Loucy (cell line): ENCODE measurements at regions not wholly inside any gene's neighbourhood (a gene's known extent, or its start where the extent isn't known, plus 50 kb on each side); places are given as distances from the start of the nearest gene placed in this dataset.

Source experiments
- H2AFZ ChIP-seq: fragments of 200-600 bp; sonication (generic); 2 replicates; pipeline ENCODE4 v1.6.0; 2016; ENCODE audit warnings: antibody characterized with exemption, mild to moderate bottlenecking, low read length, moderate library complexity
- H3F3A ChIP-seq: fragments of 200-600 bp; 2 replicates; pipeline ENCODE4 v1.6.0; 2016; ENCODE audit warnings: antibody characterized with exemption, low read depth, mild to moderate bottlenecking
- H3K27me3 ChIP-seq: fragments of 200-600 bp; sonication (generic); 2 replicates; pipeline ENCODE4 v1.6.1; 2014; ENCODE audit warnings: low read length, mild to moderate bottlenecking; ENCODE audit not compliant: insufficient read depth, poor library complexity, severe bottlenecking
- H3K36me3 ChIP-seq: fragments of 200-600 bp; sonication (generic); 2 replicates; pipeline ENCODE4 v1.6.1; 2016; ENCODE audit warnings: low read length; ENCODE audit not compliant: insufficient read depth
- H3K4me1 ChIP-seq: fragments of 200-600 bp; sonication (generic); 2 replicates; pipeline ENCODE4 v1.5.1; 2014; ENCODE audit warnings: low read length, mild to moderate bottlenecking; ENCODE audit not compliant: insufficient read depth, poor library complexity, severe bottlenecking
- H3K4me2 ChIP-seq: fragments of 200-600 bp; sonication (generic); 2 replicates; pipeline ENCODE4 v1.6.0; 2014; ENCODE audit warnings: antibody characterized with exemption, low read length, low read depth, mild to moderate bottlenecking; ENCODE audit not compliant: poor library complexity, severe bottlenecking
- H3K4me3 ChIP-seq: fragments of 200-600 bp; sonication (generic); 2 replicates; pipeline ENCODE4 v1.5.1; 2014; ENCODE audit warnings: low read length, mild to moderate bottlenecking, mixed read lengths; ENCODE audit not compliant: poor library complexity, severe bottlenecking
- H3K79me2 ChIP-seq: fragments of 200-600 bp; sonication (generic); 2 replicates; pipeline ENCODE4 v1.6.1; 2014; ENCODE audit warnings: low read length; ENCODE audit not compliant: insufficient read depth
- H3K9ac ChIP-seq: fragments of 200-600 bp; sonication (generic); 2 replicates; pipeline ENCODE4 v1.6.0; 2014; ENCODE audit warnings: mild to moderate bottlenecking, low read depth, low read length, moderate library complexity; ENCODE audit not compliant: poor library complexity, severe bottlenecking
- H3K9me2 ChIP-seq: fragments of 200-600 bp; sonication (generic); replicated peaks from 2 replicates; pipeline ENCODE4 v1.6.1; 2016; ENCODE audit warnings: low read depth, low read length, mixed read lengths
- H3K9me3 ChIP-seq: fragments of 200-600 bp; sonication (generic); 2 replicates; pipeline ENCODE4 v1.6.1; 2014; ENCODE audit warnings: mild to moderate bottlenecking, antibody characterized with exemption, low read length, low read depth; ENCODE audit not compliant: insufficient read depth
- H4K20me1 ChIP-seq: fragments of 200-600 bp; sonication (generic); 2 replicates; pipeline ENCODE4 v1.6.0; 2014; ENCODE audit warnings: antibody characterized with exemption, low read length, mild to moderate bottlenecking; ENCODE audit not compliant: insufficient read depth, poor library complexity, severe bottlenecking
- EZH2phosphoT487 ChIP-seq: fragments of 200-600 bp; IDR thresholded peaks from 2 replicates; pipeline ENCODE4 v1.6.1; 2018; ENCODE audit warnings: antibody characterized with exemption, mild to moderate bottlenecking, moderate library complexity, borderline replicate concordance
- TF ChIP-seq, protein P1 (sequence below): fragments of 200-600 bp; sonication (generic); conservative IDR thresholded peaks from 2 replicates; pipeline ENCODE4 v1.5.1; 2014; ENCODE audit warnings: mild to moderate bottlenecking, antibody characterized with exemption, low read length

DNA sequence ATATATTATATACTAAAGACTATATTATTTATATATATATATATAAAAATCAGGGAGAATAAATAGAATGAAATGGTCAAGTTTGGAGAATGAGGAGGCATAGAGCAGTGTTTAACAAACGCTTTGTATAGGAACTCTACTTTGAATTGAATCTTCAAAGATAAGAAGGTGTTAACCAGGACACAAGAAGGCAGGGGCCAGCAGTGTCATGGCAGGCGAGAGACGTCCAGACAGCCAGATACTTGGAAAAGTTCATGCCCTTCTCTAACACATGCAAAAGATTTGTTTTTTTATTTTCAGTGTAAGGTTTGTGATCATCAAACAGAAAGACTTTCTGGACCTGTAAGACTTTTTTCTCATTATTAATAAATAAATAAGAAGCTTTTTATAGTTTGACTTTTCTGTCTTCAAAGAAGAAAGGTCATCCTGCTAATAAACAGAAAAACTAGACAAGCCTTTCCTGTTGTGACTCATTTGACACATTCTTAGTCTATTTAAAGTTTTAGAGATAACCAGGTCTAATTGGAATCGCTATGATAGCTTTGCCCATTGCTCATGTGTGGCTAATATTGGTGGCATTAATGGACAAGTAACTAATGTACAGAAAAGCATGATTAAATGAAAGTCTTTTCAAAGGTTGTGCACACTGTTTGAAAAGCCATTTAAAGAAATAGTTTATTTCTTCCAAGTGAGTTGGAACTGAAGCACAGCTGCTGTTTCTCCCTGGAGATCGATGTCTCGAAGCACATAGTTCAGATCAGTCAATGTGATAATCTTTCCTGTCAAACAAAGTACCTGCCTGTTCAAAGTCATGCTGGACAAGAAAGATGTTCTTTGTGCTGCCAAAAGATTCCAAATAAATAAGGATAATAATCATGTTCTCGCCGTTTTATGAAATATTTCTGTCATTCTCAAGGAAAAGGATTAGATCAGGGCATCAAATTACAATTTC, 420.4 kb upstream of the OPRM1 start:
- no peaks in the 10 kb centered on the region for H3K79me2 ChIP-seq
- H3K27me3 ChIP-seq: no peaks in the 10 kb centered on the region
- no peak overlapping the region for H3K9ac ChIP-seq
- H3K9me2 ChIP-seq: no peaks in the 10 kb centered on the region
- no peak overlapping the region for H2AFZ ChIP-seq
- no peaks in the 10 kb centered on the region for H3K4me1 ChIP-seq
- no peak overlapping the region for H3K4me2 ChIP-seq
- no peaks in the 10 kb centered on the region for H3K9me3 ChIP-seq
- no peaks in the 10 kb centered on the region for H4K20me1 ChIP-seq
- no peak overlapping the region for H3K4me3 ChIP-seq
- H3K36me3 ChIP-seq: no peaks in the 10 kb centered on the region
- no peaks in the 10 kb centered on the region for H3F3A ChIP-seq
- TF ChIP-seq EZH2phosphoT487: no peak
- TF ChIP-seq, protein P1, sequence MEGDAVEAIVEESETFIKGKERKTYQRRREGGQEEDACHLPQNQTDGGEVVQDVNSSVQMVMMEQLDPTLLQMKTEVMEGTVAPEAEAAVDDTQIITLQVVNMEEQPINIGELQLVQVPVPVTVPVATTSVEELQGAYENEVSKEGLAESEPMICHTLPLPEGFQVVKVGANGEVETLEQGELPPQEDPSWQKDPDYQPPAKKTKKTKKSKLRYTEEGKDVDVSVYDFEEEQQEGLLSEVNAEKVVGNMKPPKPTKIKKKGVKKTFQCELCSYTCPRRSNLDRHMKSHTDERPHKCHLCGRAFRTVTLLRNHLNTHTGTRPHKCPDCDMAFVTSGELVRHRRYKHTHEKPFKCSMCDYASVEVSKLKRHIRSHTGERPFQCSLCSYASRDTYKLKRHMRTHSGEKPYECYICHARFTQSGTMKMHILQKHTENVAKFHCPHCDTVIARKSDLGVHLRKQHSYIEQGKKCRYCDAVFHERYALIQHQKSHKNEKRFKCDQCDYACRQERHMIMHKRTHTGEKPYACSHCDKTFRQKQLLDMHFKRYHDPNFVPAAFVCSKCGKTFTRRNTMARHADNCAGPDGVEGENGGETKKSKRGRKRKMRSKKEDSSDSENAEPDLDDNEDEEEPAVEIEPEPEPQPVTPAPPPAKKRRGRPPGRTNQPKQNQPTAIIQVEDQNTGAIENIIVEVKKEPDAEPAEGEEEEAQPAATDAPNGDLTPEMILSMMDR: no peak

DNA sequence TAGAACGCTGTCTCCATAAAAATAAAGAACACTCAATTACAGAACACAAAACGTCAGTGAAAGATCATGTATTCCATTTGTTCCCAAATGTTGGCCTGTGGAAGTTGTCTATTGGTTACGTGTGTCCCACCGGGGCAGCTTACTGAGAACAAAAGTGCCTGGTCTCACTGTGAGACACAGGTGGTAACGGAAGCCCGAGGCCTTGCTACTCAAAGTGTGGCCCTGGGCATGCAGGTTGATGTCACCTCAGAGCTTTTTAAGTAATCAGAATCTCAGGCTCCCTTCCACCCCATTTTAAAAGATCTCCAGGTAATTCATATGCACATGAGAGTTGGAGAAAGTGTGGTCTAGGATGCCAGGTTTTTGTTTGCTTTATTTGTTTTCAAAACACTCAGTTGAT, 422.5 kb upstream of the OPRM1 start:
- Histone ChIP-seq H3K4me1 (no peaks in the 10 kb centered on the region), H3F3A (no peaks in the 10 kb centered on the region), H3K9ac (no peak overlapping the region), H3K9me2 (no peaks in the 10 kb centered on the region), H2AFZ (no peak overlapping the region), H3K79me2 (no peaks in the 10 kb centered on the region), H4K20me1 (no peaks in the 10 kb centered on the region), H3K4me3 (no peak overlapping the region), H3K4me2 (no peak overlapping the region), H3K36me3 (no peaks in the 10 kb centered on the region), H3K27me3 (no peaks in the 10 kb centered on the region), H3K9me3 (no peaks in the 10 kb centered on the region)
- TF ChIP-seq EZH2phosphoT487: no peak
- TF ChIP-seq, protein P1: no peak

DNA sequence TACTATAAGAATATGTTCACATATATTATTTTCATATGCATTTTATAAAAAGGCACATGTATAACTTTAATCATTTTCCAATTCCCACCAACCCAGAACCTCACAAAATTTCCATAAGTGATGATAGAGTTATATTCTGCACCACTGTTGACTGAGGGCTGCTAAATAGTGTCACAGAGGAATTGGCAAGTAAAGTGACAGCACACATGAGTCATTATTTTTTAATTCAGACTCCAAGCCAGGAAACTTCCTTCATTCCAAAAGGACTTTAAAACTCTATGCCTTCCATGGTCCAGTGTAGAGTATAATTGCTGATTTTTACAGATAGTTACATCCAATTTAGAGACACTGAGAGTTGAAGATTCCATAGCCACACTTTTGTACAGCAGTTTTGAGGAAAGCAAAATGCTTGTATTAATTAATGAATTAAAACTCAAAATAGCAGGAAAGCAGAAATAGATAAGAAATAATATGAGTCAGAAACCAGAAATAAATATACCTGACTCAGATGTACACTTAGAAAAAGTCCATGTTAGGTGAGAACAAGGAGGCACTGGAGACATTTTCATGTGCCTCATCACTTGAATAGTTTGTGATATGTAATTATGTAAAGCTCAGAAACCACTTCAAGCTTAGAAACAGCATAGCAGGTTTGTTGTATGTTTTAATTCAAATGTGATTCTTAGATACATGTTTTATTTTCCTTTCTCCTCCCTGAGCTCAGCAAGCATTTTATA, 425.2 kb upstream of the OPRM1 start:
- H4K20me1 ChIP-seq: no peaks in the 10 kb centered on the region
- no peak overlapping the region for H3K4me3 ChIP-seq
- no peaks in the 10 kb centered on the region for H3K4me1 ChIP-seq
- H2AFZ ChIP-seq: no peak overlapping the region
- H3K27me3 ChIP-seq: no peaks in the 10 kb centered on the region
- H3K9me2 ChIP-seq: no peaks in the 10 kb centered on the region
- no peaks in the 10 kb centered on the region for H3K36me3 ChIP-seq
- H3K79me2 ChIP-seq: no peaks in the 10 kb centered on the region
- no peaks in the 10 kb centered on the region for H3F3A ChIP-seq
- TF ChIP-seq, protein P1: no peak
- TF ChIP-seq EZH2phosphoT487: no peak
- no peaks in the 10 kb centered on the region for H3K9me3 ChIP-seq
- no peak overlapping the region for H3K4me2 ChIP-seq
- H3K9ac ChIP-seq: no peak overlapping the region
